ENCODE measurements at regions not wholly inside any gene's neighbourhood (a gene's known extent, or its start where the extent isn't known, plus 50 kb on each side); places are given as distances from the start of the nearest gene placed in this dataset.

GRCh38 chr2:195364015-195364965 is 292.7 kb upstream of the SLC39A10 start:
- ChIA-PET POLR2A (no interaction called here), CTCF (ENCODE audit: low intra/inter-chr PET ratio, low total read pairs) (no interaction called here)
- no peak overlapping the region for H2AFZ ChIP-seq (ENCODE audit: low read length)
- H4K20me1 ChIP-seq (ENCODE audit: insufficient read depth, low read length), result no peaks in the 10 kb centered on the region
- no peak for FAIRE-seq
- H3K27me3 ChIP-seq (ENCODE audit: control insufficient read depth in 1 of 2, insufficient read depth in 2 of 2, low read length in 2 of 2), result no peaks in the 10 kb centered on the region
- no peak overlapping the region for H3K4me3 ChIP-seq (replicated peaks in 1 of 3; ENCODE audit: insufficient read depth in 1 of 3, low read depth in 2 of 3, low read length in 3 of 3)
- H3K9ac ChIP-seq (ENCODE audit: insufficient read depth, low read depth, low read length), result no peak overlapping the region
- no TSS peak for BruUV-seq (replicated peaks)
- peaks cover 16% of the 10 kb centered on the region for H3K9me3 ChIP-seq (ENCODE audit: low read length)
- H3K27ac ChIP-seq (ENCODE audit: extremely low read length, insufficient read depth, low read length), result no peak overlapping the region
- H3K36me3 ChIP-seq (replicated peaks in 1 of 2; ENCODE audit: control insufficient read depth in 1 of 2, insufficient read depth in 2 of 2, low read length in 2 of 2), result no peaks in the 10 kb centered on the region
- 5% methylated on average over 5 of the region's 5 CpGs for WGBS (ENCODE audit: low lambda C conversion rate)
- no peak for DNase-seq (ENCODE audit: low spot score)
- TF ChIP-seq POGZ (CRISPR knock-in tag; IDR thresholded peaks at IDR 0.05) (no peak), ZNF431 (CRISPR knock-in tag; IDR thresholded peaks at IDR 0.05; ENCODE audit: borderline replicate concordance, low read depth) (peak; percentile 77; the same call in 1 of the 2 replicates), AKAP8 (CRISPR knock-in tag; IDR thresholded peaks at IDR 0.05) (no peak), NCOA5 (CRISPR knock-in tag; IDR thresholded peaks at IDR 0.05) (no peak), THAP9 (CRISPR knock-in tag; IDR thresholded peaks at IDR 0.05; ENCODE audit: borderline replicate concordance) (no peak), ZNF317 (CRISPR knock-in tag; IDR thresholded peaks at IDR 0.05) (no peak), ZNF569 (CRISPR knock-in tag; IDR thresholded peaks at IDR 0.05; ENCODE audit: borderline replicate concordance) (no peak), ZBTB4 (CRISPR knock-in tag; IDR thresholded peaks at IDR 0.05; ENCODE audit: borderline replicate concordance) (no peak), ZSCAN5A (CRISPR knock-in tag; IDR thresholded peaks at IDR 0.05; ENCODE audit: borderline replicate concordance) (no peak)
- H3K4me2 ChIP-seq (ENCODE audit: low read depth, low read length), result no peak overlapping the region
- no peaks in the 10 kb centered on the region for H3K4me1 ChIP-seq (ENCODE audit: insufficient read depth, low read length)
- no peaks in the 10 kb centered on the region for H3K79me2 ChIP-seq (ENCODE audit: insufficient read depth, low read length)
- in situ Hi-C loops (cut with HindIII; ENCODE audit: extremely low pct_ligation_motif_present, low pct_unique_long_range_greater_than_20kb) (no loop called here), intact Hi-C loops (cut with micrococcal nuclease; ENCODE audit: unreplicated experiment) (no loop called here)
- ATAC-seq, result no peak
